K562 (cell line): ENCODE measurements at regions not wholly inside any gene's neighbourhood (a gene's known extent, or its start where the extent isn't known, plus 50 kb on each side); places are given as distances from the start of the nearest gene placed in this dataset.
A peak's percentile ranks its signal among the peaks of the same experiment; 100 is the strongest.

Source experiments
- ATAC-seq: fragments of 200-7000 bp; cut with Tn5 transposase; 3 replicates; pipeline ENCODE4 v1.9.1; 2020; ENCODE audit warnings: moderate library complexity
- BruUV-seq: library from RNA; stranded (reverse); fragments of 400-500 nt; replicated peaks from 2 replicates; lab custom pipeline; 2021; lab: Mats Ljungman, UMichigan
- CTCF ChIA-PET: fragments of 300-600 bp; formaldehyde crosslinking; extraction: SDS; loops from one replicate; lab custom pipeline; 2021; ENCODE audit warnings: low intra/inter-chr PET ratio; lab: Yijun Ruan, JAX
- POLR2A ChIA-PET: fragments of 300-600, 350-650 bp; sonication (Branson Sonifier 250); formaldehyde crosslinking; extraction: SDS; loops from one replicate; lab custom pipeline; 2021; ENCODE audit warnings: antibody characterized with exemption, inconsistent platforms; lab: Yijun Ruan, JAX
- DNase-seq, 4 experiments: peaks; one replicate each; pipeline versions ENCODE4 v3.0.0 to v3.0.0-alpha.2; 2011 to 2018; ENCODE audit warnings: low spot score in 3 of 4, mixed read lengths in 3 of 4; ENCODE audit errors: extremely low read depth in 1 of 4
- FAIRE-seq: peaks from 2 replicates; lab custom pipeline; 2011; peaks lifted over from hg19 to GRCh38; lab: Jason Lieb, UNC
- H2AFZ ChIP-seq: 2 replicates; pipeline ENCODE4 v1.6.0; 2011; ENCODE audit warnings: low read depth, low read length, control low read depth, inconsistent platforms
- H3K27ac ChIP-seq: fragments of 200-600 bp; 3 replicates; pipeline ENCODE4 v1.8.0; 2011; ENCODE audit warnings: low read depth, mild to moderate bottlenecking, control low read depth, inconsistent platforms, low read length, moderate library complexity, mixed read lengths; ENCODE audit errors: extremely low read depth
- H3K27me3 ChIP-seq, 2 experiments: fragments of 300-600 bp in 1 of 2; 2 replicates in 1 of 2; 3 replicates in 1 of 2; pipeline versions ENCODE4 v1.6.0 to v1.8.0; 2011; ENCODE audit warnings: inconsistent platforms in 2 of 2, low read length in 2 of 2, mild to moderate bottlenecking in 1 of 2, mixed read lengths in 1 of 2, moderate library complexity in 1 of 2; ENCODE audit not compliant: control insufficient read depth in 2 of 2, insufficient read depth in 2 of 2
- H3K36me3 ChIP-seq: fragments of 300-600 bp; 3 replicates; pipeline ENCODE4 v1.8.0; 2011; ENCODE audit warnings: mild to moderate bottlenecking, low read length, inconsistent platforms; ENCODE audit not compliant: control insufficient read depth, insufficient read depth
- H3K4me1 ChIP-seq, 2 experiments: fragments of 200-600 bp in 1 of 2; replicated peaks in 1 of 2; 2 replicates in 1 of 2; 3 replicates in 1 of 2; pipeline versions ENCODE4 v1.5.1 to v1.8.0; 2011; ENCODE audit warnings: inconsistent platforms in 2 of 2, low read length in 2 of 2, mild to moderate bottlenecking in 1 of 2, mixed read lengths in 1 of 2, moderate library complexity in 1 of 2; ENCODE audit not compliant: control insufficient read depth in 2 of 2, insufficient read depth in 2 of 2
- H3K4me2 ChIP-seq: 2 replicates; pipeline ENCODE4 v1.6.1; 2011; ENCODE audit warnings: low read length, control low read depth, inconsistent platforms, mixed read lengths; ENCODE audit not compliant: insufficient read depth
- H3K4me3 ChIP-seq: fragments of 200-600 bp; sonication (generic), shearing (Covaris generic); 2 replicates; pipeline ENCODE4 v1.5.1; 2016; ENCODE audit warnings: control low read depth, inconsistent platforms
- H3K79me2 ChIP-seq: fragments of 200-600 bp; 3 replicates; pipeline ENCODE4 v1.8.0; 2011; ENCODE audit warnings: low read length, inconsistent platforms; ENCODE audit not compliant: control insufficient read depth, insufficient read depth
- H3K9ac ChIP-seq, 2 experiments: 2 replicates each; pipeline versions ENCODE4 v1.6.0 to v1.6.1; 2011; ENCODE audit warnings: low read depth in 2 of 2, low read length in 2 of 2, control low read depth in 1 of 2, inconsistent platforms in 1 of 2, mild to moderate bottlenecking in 1 of 2, mixed read lengths in 1 of 2; ENCODE audit not compliant: insufficient read depth in 1 of 2
- H3K9me1 ChIP-seq: one replicate; pipeline ENCODE4 v1.6.0; 2011; ENCODE audit warnings: inconsistent platforms, mild to moderate bottlenecking, low read length, moderate library complexity; ENCODE audit not compliant: control insufficient read depth, insufficient read depth
- H3K9me3 ChIP-seq: replicated peaks from 2 replicates; pipeline ENCODE4 v1.5.1; 2011; ENCODE audit warnings: low read depth, low read length, inconsistent platforms; ENCODE audit not compliant: control insufficient read depth, insufficient read depth
- H4K20me1 ChIP-seq: replicated peaks from 2 replicates; pipeline ENCODE4 v1.6.1; 2011; ENCODE audit warnings: low read length, inconsistent platforms, mixed read lengths; ENCODE audit not compliant: control insufficient read depth, insufficient read depth
- CXXC5 ChIP-seq: fragments of 250-450 bp; sonication (Bioruptor Pico); IDR thresholded peaks from 2 replicates; pipeline ENCODE4 v1.8.0; 2022; ENCODE audit warnings: inconsistent platforms, mild to moderate bottlenecking, moderate library complexity
- GABPA ChIP-seq: fragments of 200-800 bp; sonication (Bioruptor generic); conservative IDR thresholded peaks from 2 replicates; pipeline ENCODE4 v1.6.1; 2016; ENCODE audit warnings: low read depth, missing genetic modification characterization, missing compliant biosample characterization
- IFI16 ChIP-seq: fragments of 250-450 bp; sonication (Bioruptor Pico); IDR thresholded peaks from 2 replicates; pipeline ENCODE4 v2.1.2; 2022; ENCODE audit warnings: mild to moderate bottlenecking, inconsistent platforms
- KDM4B ChIP-seq, 2 experiments: fragments of 450-650 bp in 1 of 2; sonication (generic) in 1 of 2; IDR thresholded peaks; 2 replicates each; pipeline ENCODE4 v1.6.1; 2016 to 2017; ENCODE audit warnings: borderline replicate concordance in 2 of 2, antibody characterized with exemption in 1 of 2, low read depth in 1 of 2, mild to moderate bottlenecking in 1 of 2
- NR2C2 ChIP-seq, 2 experiments: fragments of 200-800 bp in 1 of 2; sonication (Bioruptor generic) in 1 of 2; sonication (generic) in 1 of 2; formaldehyde crosslinking in 1 of 2; IDR thresholded peaks; 2 replicates each; pipeline versions ENCODE4 v1.6.1 to v1.8.0; 2016 to 2022; ENCODE audit warnings: mild to moderate bottlenecking in 1 of 2, missing compliant biosample characterization in 1 of 2, missing genetic modification characterization in 1 of 2, missing genetic modification reagents in 1 of 2
- SAFB ChIP-seq: fragments of 200-400 bp; formaldehyde crosslinking; IDR thresholded peaks from 2 replicates; pipeline ENCODE4 v1.6.1; 2017; ENCODE audit warnings: low read depth, low read length, borderline replicate concordance
- SMAD3 ChIP-seq: fragments of 450-650 bp; formaldehyde crosslinking; conservative IDR thresholded peaks from 2 replicates; pipeline ENCODE4 v1.4.0; 2020; ENCODE audit warnings: mild to moderate bottlenecking
- YY1 ChIP-seq, 3 experiments: IDR thresholded peaks; 2 replicates each; pipeline ENCODE4 v1.6.1; 2011; ENCODE audit warnings: low read length in 2 of 3, mild to moderate bottlenecking in 2 of 3, moderate library complexity in 2 of 3, borderline replicate concordance in 1 of 3, control low read depth in 1 of 3, low read depth in 1 of 3; ENCODE audit not compliant: insufficient read depth in 3 of 3, insufficient replicate concordance in 2 of 3, control insufficient read depth in 1 of 3, insufficient read length in 1 of 3; ENCODE audit errors: extremely low read depth in 1 of 3
- ZNF184 ChIP-seq: sonication (generic); formaldehyde crosslinking; IDR thresholded peaks from 2 replicates; pipeline ENCODE4 v1.5.0; 2020; ENCODE audit warnings: missing genetic modification reagents
- ZNF282 ChIP-seq: sonication (generic); formaldehyde crosslinking; IDR thresholded peaks from 2 replicates; pipeline ENCODE4 v1.8.1; 2023; ENCODE audit warnings: missing genetic modification reagents
- ZNF436 ChIP-seq: fragments of 250-450, 450-650 bp; sonication (Bioruptor Pico); formaldehyde crosslinking; IDR thresholded peaks from 2 replicates; pipeline ENCODE4 v1.7.0; 2020; ENCODE audit warnings: mild to moderate bottlenecking
- ZNF668 ChIP-seq: fragments of 250-450 bp; sonication (Bioruptor Pico); IDR thresholded peaks from 2 replicates; pipeline ENCODE4 v1.8.0; 2022; ENCODE audit warnings: mild to moderate bottlenecking, inconsistent platforms
- WGBS: fragments of 100-300 bp; shearing (Covaris generic); methylation state at CpG from one replicate; pipeline ENCODE4 v1.1.6; 2016; ENCODE audit warnings: low coverage, mixed read lengths; ENCODE audit not compliant: insufficient coverage; ENCODE audit errors: missing lambda C conversion rate; 5-methylcytosine and 5-hydroxymethylcytosine counted together
- in situ Hi-C: fragments of 300-500 bp; cut with MboI; formaldehyde crosslinking; loops from 4 replicates; pipeline ENCODE4 v1.15.0; 2018; ENCODE audit warnings: inconsistent platforms, mixed read lengths
- intact Hi-C: fragments of 100-400 bp; cut with micrococcal nuclease; formaldehyde crosslinking; loops from 2 replicates; pipeline ENCODE4 v1.14.2; 2022
- TF ChIP-seq, protein P1 (sequence below): fragments of 450-650 bp; IDR thresholded peaks from one replicate; pipeline ENCODE4 v1.6.1; 2018; ENCODE audit warnings: mild to moderate bottlenecking, moderate library complexity; ENCODE audit not compliant: partially characterized antibody

DNA sequence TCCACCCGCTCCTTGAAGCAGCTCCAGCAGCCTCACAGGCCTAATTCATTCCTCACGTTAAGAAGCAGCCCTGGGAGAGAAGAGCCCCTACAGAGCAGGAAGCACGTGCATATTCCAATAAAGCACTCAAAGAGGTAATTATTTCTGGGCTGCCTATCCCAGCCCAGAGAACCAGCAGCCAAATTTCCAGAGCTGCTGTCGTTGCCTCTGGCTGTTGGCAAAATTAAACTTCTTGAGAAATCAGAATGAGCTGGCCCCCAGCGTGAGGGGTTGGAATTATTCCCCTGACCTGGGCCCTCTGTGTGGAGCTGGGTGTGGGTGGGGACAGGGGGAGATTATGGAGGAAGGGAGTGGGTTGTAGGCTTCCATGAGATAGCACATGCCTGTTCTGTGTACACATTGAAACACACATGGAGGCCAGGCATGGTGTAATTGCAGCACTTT is 86.8 kb upstream of the HSPA9 start:
- intact Hi-C loops, result no loop called here
- POLR2A ChIA-PET, result interaction anchor here (2.6 kb wide), 1 partner anchor 9 kb away, joined by 8 read pairs; no protein-coding TSS in a partner anchor

DNA sequence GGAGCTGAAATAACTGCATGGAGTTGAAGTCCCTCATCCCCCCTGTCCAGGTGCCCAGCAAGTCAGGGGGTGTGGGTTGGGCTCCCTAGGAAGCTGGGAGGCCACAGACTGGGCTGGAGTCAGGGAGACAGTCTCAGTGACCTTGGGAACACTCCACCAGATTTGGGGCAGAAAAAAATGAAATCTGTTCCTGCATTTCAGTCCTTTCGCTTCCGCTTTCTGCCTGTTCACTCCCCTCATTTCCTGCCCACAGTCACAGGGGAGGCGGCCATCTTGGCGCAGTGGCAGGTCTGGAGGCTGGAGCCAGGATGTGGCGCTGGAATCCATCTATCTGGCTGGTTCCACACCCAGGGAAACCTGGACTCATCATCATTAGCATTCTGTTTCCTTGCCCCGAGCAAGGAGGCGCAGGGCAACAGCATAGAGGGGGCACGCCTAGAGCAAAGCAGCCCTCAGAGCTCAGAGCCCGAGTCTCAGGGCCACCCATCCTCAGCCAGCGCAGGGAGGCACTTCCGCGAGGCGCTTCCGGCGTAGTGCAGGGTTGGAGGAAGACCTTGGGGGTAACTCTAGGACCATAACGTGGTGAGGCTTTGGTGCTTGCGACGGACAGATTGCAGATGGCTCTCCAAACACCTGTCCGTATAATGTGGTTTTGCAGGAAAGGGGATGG is 86.2 kb upstream of the HSPA9 start:
- FAIRE-seq, result no peak
- no peak for DNase-seq
- 35% methylated on average over 19 of the region's 19 CpGs for WGBS
- TF ChIP-seq SMAD3 (CRISPR knock-in tag), result no peak
- TF ChIP-seq KDM4B (IDR thresholded peaks at IDR 0.05; ENCODE audit: borderline replicate concordance in 2 of 2, low read depth in 1 of 2), result no peak
- TF ChIP-seq NR2C2 (CRISPR knock-in tag; IDR thresholded peaks at IDR 0.05), result no peak
- no peak for TF ChIP-seq NR2C2 (tag; IDR thresholded peaks at IDR 0.05)
- TF ChIP-seq ZNF282 (CRISPR knock-in tag), result no peak
- TF ChIP-seq SAFB, result no peak
- TF ChIP-seq, protein P1, sequence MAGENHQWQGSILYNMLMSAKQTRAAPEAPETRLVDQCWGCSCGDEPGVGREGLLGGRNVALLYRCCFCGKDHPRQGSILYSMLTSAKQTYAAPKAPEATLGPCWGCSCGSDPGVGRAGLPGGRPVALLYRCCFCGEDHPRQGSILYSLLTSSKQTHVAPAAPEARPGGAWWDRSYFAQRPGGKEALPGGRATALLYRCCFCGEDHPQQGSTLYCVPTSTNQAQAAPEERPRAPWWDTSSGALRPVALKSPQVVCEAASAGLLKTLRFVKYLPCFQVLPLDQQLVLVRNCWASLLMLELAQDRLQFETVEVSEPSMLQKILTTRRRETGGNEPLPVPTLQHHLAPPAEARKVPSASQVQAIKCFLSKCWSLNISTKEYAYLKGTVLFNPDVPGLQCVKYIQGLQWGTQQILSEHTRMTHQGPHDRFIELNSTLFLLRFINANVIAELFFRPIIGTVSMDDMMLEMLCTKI, result no peak
- no peak for TF ChIP-seq CXXC5
- TF ChIP-seq ZNF184 (CRISPR knock-in tag), result no peak
- TF ChIP-seq YY1 (IDR thresholded peaks at IDR 0.05; ENCODE audit: borderline replicate concordance in 1 of 3, control insufficient read depth in 1 of 3, extremely low read depth in 1 of 3, insufficient read depth in 3 of 3, insufficient read length in 1 of 3, insufficient replicate concordance in 2 of 3, low read depth in 1 of 3, low read length in 2 of 3), result peak in 2 of 3 experiments; percentile 72 to 89
- TF ChIP-seq ZNF436 (CRISPR knock-in tag), result no peak
- no peak for TF ChIP-seq IFI16 (CRISPR knock-in tag)
- peak; percentile 38; the same call in 1 of the 2 replicates for TF ChIP-seq GABPA

More for the DNA sequence above, 86.8 kb upstream of the HSPA9 start:
- peaks cover 0 to 4% of the 10 kb centered on the region in 2 experiments; a peak in 2 of 5 replicates for H3K4me1 ChIP-seq
- in situ Hi-C loops, result no loop called here
- peaks cover 8 to 74% of the 10 kb centered on the region in 2 experiments; a peak in 4 of 5 replicates for H3K27me3 ChIP-seq
- no peak overlapping the region for H3K9ac ChIP-seq
- no TSS peak for BruUV-seq
- CTCF ChIA-PET, result no interaction called here
- WGBS, result 16% methylated on average over 5 of the region's 5 CpGs
- no peaks in the 10 kb centered on the region for H3K79me2 ChIP-seq
- no peak overlapping the region; the same call in 1 of the 2 replicates for H2AFZ ChIP-seq
- no peaks in the 10 kb centered on the region for H4K20me1 ChIP-seq
- H3K4me2 ChIP-seq, result no peak overlapping the region
- no peak overlapping the region for H3K4me3 ChIP-seq
- ATAC-seq (no peak), FAIRE-seq (no peak), DNase-seq (no peak)
- TF ChIP-seq ZNF668 (CRISPR knock-in tag), result no peak
- H3K36me3 ChIP-seq, result no peaks in the 10 kb centered on the region
- no peak overlapping the region for H3K27ac ChIP-seq
- H3K9me1 ChIP-seq, result no peaks in the 10 kb centered on the region
- no peaks in the 10 kb centered on the region for H3K9me3 ChIP-seq

More for the DNA sequence above, 86.2 kb upstream of the HSPA9 start:
- Histone ChIP-seq H3K4me3 (no peak overlapping the region), H3K4me2 (no peak overlapping the region), H3K79me2 (no peaks in the 10 kb centered on the region), H2AFZ (peak overlapping the region; percentile 37; the same call in 1 of the 2 replicates), H3K9ac (no peak overlapping the region), H3K36me3 (no peaks in the 10 kb centered on the region), H3K27me3 (peaks cover 10 to 77% of the 10 kb centered on the region in 2 experiments; a peak in 4 of 5 replicates), H4K20me1 (no peaks in the 10 kb centered on the region), H3K4me1 (peaks cover 0 to 4% of the 10 kb centered on the region in 2 experiments; a peak in 1 of 5 replicates), H3K9me3 (no peaks in the 10 kb centered on the region), H3K27ac (no peak overlapping the region), H3K9me1 (no peaks in the 10 kb centered on the region)
- no TSS peak for BruUV-seq
- ATAC-seq, result peak; percentile 53
- POLR2A ChIA-PET, result interaction anchor here (0.7 to 2.6 kb wide), 2 partner anchors 8 to 109 kb away, joined by 4 to 8 read pairs; no protein-coding TSS in a partner anchor
- intact Hi-C loops (no loop called here), in situ Hi-C loops (no loop called here)
- CTCF ChIA-PET, result no interaction called here
